ENCODE measurements at regions not wholly inside any gene's neighbourhood (a gene's known extent, or its start where the extent isn't known, plus 50 kb on each side); places are given as distances from the start of the nearest gene placed in this dataset.

DNA sequence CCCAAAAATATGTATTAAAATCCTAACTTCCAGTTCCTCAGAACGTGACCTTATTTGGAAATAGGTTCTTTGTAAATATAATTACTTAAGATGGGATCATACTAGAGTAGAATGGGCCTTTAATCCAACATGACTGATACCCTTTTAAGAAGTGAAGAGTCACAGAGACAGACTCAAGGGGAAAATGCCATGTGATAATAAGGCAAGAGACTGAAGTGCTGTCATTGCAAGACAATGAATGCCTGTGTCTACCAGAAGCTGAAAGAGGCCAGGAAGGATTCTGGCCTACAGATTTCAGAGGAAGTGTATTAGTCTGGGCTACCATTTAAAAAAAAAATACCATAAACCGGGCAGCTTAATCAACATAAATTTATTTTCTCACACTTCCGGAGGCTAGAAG is 85.9 kb upstream of the LRRC55 start:
- peaks cover 0 to 7% (median 0%) of the 10 kb centered on the region in 10 experiments; a peak in 4 of 20 replicates for H3K4me1 ChIP-seq
- H3K27me3 ChIP-seq, result no peaks in the 10 kb centered on the region
- H3K4me3 ChIP-seq, result no peak overlapping the region
- no peak for TF ChIP-seq Cebpa-rat (IDR thresholded peaks at IDR 0.05)
- no peak overlapping the region for H3K9ac ChIP-seq
- no peaks in the 10 kb centered on the region for H3K36me3 ChIP-seq
- no peak overlapping the region for H3K4me2 ChIP-seq
- H3K27ac ChIP-seq, result no peak overlapping the region
- H4K20me1 ChIP-seq, result no peaks in the 10 kb centered on the region
- H3K9me3 ChIP-seq (replicated peaks in 1 of 11), result no peaks in the 10 kb centered on the region

DNA sequence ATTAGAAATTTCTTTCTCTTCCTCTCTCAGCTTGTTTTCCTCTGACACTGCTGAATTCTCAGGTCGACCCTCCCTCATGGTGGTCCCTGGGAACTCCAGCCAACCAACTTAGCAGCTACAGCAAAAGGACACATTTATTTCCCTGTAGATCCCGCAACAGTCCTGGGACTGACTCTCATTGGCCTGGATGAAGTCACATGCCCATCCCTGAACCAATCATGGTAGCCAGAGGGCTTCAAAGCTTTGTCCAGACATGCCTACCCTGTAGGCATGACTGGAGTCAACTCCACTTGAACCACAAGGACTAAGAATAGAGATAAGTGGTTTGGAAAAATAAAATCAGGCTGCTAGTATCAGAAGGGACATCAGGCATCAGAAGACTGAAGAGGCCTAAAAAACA is 84.6 kb upstream of the LRRC55 start:
- no peak overlapping the region for H3K9ac ChIP-seq
- no peaks in the 10 kb centered on the region for H3K36me3 ChIP-seq
- H4K20me1 ChIP-seq, result no peaks in the 10 kb centered on the region
- no peaks in the 10 kb centered on the region for H3K9me3 ChIP-seq (replicated peaks in 1 of 11)
- H3K4me2 ChIP-seq, result no peak overlapping the region
- H3K27me3 ChIP-seq, result no peaks in the 10 kb centered on the region
- TF ChIP-seq Cebpa-rat (IDR thresholded peaks at IDR 0.05), result no peak
- no peak overlapping the region for H3K4me3 ChIP-seq
- no peak overlapping the region for H3K27ac ChIP-seq
- H3K4me1 ChIP-seq, result peaks cover 0 to 7% (median 2%) of the 10 kb centered on the region in 10 experiments; a peak in 5 of 20 replicates

GRCh38 chr11:57098191-57098590 is 83.6 kb upstream of the LRRC55 start:
- no peak overlapping the region for H3K4me2 ChIP-seq
- no peaks in the 10 kb centered on the region for H3K36me3 ChIP-seq
- H3K9ac ChIP-seq, result no peak overlapping the region
- no peaks in the 10 kb centered on the region for H4K20me1 ChIP-seq
- no peak overlapping the region for H3K4me3 ChIP-seq
- H3K27ac ChIP-seq, result no peak overlapping the region
- no peak for TF ChIP-seq Cebpa-rat (IDR thresholded peaks at IDR 0.05)
- no peaks in the 10 kb centered on the region for H3K9me3 ChIP-seq (replicated peaks in 1 of 11)
- no peaks in the 10 kb centered on the region for H3K27me3 ChIP-seq
- peaks cover 0 to 7% (median 2%) of the 10 kb centered on the region in 10 experiments; a peak in 5 of 20 replicates for H3K4me1 ChIP-seq

- H3K9me3 ChIP-seq (replicated peaks in 1 of 11), result no peaks in the 10 kb centered on the region
- H4K20me1 ChIP-seq, result no peaks in the 10 kb centered on the region
- no peaks in the 10 kb centered on the region for H3K27me3 ChIP-seq
- no peak for TF ChIP-seq Cebpa-rat (IDR thresholded peaks at IDR 0.05)
- H3K9ac ChIP-seq, result no peak overlapping the region
- no peak overlapping the region for H3K4me2 ChIP-seq
- H3K27ac ChIP-seq, result no peak overlapping the region
- peaks cover 0 to 7% (median 0%) of the 10 kb centered on the region in 10 experiments; a peak in 1 of 20 replicates for H3K4me1 ChIP-seq
- no peaks in the 10 kb centered on the region for H3K36me3 ChIP-seq
- no peak overlapping the region for H3K4me3 ChIP-seq
Observed at GRCh38 chr11:57100638-57101331, 81.0 kb upstream of the LRRC55 start.

DNA sequence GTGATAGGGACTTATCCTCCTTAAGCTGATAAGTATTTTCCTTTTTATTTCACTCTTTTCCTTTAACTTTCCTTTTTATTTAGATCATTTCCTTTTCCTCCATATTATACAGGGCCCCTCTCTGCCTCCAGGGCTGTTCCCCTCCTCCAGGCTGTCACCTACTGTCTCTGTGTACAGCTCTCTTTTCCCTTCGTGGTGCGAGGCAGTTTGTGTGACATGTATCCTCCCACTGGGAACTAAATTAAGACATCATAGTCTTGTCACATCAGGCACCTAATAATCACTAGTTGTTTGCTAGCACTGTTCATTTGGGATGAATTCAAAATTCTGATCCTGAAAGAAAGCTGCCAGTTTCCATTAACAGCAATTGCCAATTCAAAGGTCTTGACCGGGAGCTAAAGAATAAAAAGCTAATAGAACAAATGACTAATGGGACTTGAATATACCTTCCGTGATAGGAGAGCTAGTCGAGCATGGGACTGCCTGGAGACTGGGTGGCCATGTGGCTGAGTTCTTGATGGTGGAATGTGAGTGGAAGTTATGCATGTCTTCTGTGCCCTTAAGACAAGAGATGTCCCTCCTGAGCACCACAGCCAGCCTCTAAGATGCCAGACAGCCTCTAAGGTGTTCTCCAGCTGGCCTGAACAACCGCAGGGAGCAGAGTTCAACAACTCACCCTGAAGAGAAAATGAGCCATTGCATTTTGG is 77.7 kb upstream of the LRRC55 start:
- Histone ChIP-seq H3K4me3 (no peak overlapping the region), H3K27me3 (no peaks in the 10 kb centered on the region), H4K20me1 (no peaks in the 10 kb centered on the region), H3K4me1 (peaks cover 0 to 7% (median 0%) of the 10 kb centered on the region in 10 experiments; a peak in 1 of 20 replicates), H3K9ac (no peak overlapping the region), H3K27ac (no peak overlapping the region), H3K36me3 (no peaks in the 10 kb centered on the region), H3K4me2 (no peak overlapping the region), H3K9me3 (replicated peaks in 1 of 11) (peaks cover 0 to 24% (median 8%) of the 10 kb centered on the region in 11 experiments; a peak in 16 of 22 replicates)
- no peak for TF ChIP-seq Cebpa-rat (IDR thresholded peaks at IDR 0.05)

GRCh38 chr11:57109331-57109730 is 72.4 kb upstream of the LRRC55 start:
- Histone ChIP-seq H3K4me1 (no peaks in the 10 kb centered on the region), H3K27me3 (no peaks in the 10 kb centered on the region), H3K9me3 (replicated peaks in 1 of 11) (peaks cover 0 to 24% (median 8%) of the 10 kb centered on the region in 11 experiments; a peak in 16 of 22 replicates), H3K36me3 (no peaks in the 10 kb centered on the region), H3K4me2 (no peak overlapping the region), H3K9ac (no peak overlapping the region), H4K20me1 (no peaks in the 10 kb centered on the region), H3K4me3 (no peak overlapping the region), H3K27ac (no peak overlapping the region)
- no peak for TF ChIP-seq Cebpa-rat (IDR thresholded peaks at IDR 0.05)

DNA sequence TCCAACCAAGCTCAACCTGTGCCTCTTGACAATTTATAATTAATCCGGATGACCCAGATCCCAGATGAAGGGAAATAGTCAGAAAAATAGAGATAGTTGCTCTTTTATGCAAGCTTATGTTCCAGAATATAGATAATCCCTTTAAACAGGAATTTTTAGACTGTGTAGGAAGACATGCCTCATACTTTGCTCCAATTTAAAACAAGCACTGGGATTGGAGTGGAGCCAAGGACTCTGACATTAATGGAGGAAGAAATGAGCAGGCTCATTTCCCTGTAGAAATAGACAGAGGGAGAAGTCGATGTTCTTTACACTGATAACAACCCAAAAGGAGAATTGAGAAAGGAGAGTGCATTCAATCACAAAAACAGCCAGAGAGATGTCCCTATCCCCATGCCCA is 70.1 kb upstream of the LRRC55 start:
- Histone ChIP-seq H3K9ac (no peak overlapping the region), H4K20me1 (no peaks in the 10 kb centered on the region), H3K27ac (no peak overlapping the region), H3K4me3 (no peak overlapping the region), H3K4me2 (no peak overlapping the region), H3K4me1 (no peaks in the 10 kb centered on the region), H3K9me3 (replicated peaks in 1 of 11) (peaks cover 0 to 21% (median 8%) of the 10 kb centered on the region in 11 experiments; a peak in 16 of 22 replicates), H3K27me3 (no peaks in the 10 kb centered on the region), H3K36me3 (no peaks in the 10 kb centered on the region)
- TF ChIP-seq Cebpa-rat (IDR thresholded peaks at IDR 0.05), result no peak

DNA sequence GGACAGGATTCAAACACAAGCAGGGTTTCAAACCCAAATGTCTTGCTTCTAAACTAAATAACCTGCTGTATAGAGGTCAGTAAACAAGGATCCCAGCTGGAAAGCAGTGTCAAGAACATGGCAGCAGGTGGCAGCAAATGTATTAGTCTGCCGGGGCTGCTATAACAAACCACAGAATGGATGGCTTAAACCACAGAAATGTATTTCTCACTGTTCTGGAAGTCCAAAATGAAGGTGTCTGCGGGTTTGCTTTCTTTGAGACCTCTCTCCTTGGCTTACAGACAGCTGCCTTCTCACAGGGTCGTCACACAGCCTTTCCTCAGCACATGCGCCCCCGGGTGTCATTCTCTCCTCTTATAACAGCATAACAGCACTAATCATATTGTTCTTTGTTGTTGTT is 65.1 kb upstream of the LRRC55 start:
- Histone ChIP-seq H3K27me3 (peaks cover 0 to 28% (median 0%) of the 10 kb centered on the region in 11 experiments; a peak in 5 of 22 replicates), H3K9me3 (replicated peaks in 1 of 11) (peaks cover 0 to 8% (median 4%) of the 10 kb centered on the region in 11 experiments; a peak in 7 of 22 replicates), H3K27ac (no peak overlapping the region)

GRCh38 chr11:57120192-57120965 is 61.4 kb upstream of the LRRC55 start:
- no peak for TF ChIP-seq Cebpa-rat (IDR thresholded peaks at IDR 0.05)
- no peak overlapping the region for H3K4me3 ChIP-seq
- no peak overlapping the region for H3K27ac ChIP-seq

More for the DNA sequence above, 65.1 kb upstream of the LRRC55 start:
- Histone ChIP-seq H3K4me2 (no peak overlapping the region), H4K20me1 (no peaks in the 10 kb centered on the region), H3K4me1 (no peaks in the 10 kb centered on the region), H3K36me3 (no peaks in the 10 kb centered on the region), H3K4me3 (no peak overlapping the region), H3K9ac (no peak overlapping the region)
- no peak for TF ChIP-seq Cebpa-rat (IDR thresholded peaks at IDR 0.05)

More at GRCh38 chr11:57120192-57120965, 61.4 kb upstream of the LRRC55 start:
- H3K36me3 ChIP-seq, result no peaks in the 10 kb centered on the region
- H3K9ac ChIP-seq, result no peak overlapping the region
- H3K4me1 ChIP-seq, result peaks cover 0 to 11% (median 4%) of the 10 kb centered on the region in 10 experiments; a peak in 9 of 20 replicates
- peaks cover 0 to 61% (median 0%) of the 10 kb centered on the region in 11 experiments; a peak in 6 of 22 replicates for H3K27me3 ChIP-seq
- no peaks in the 10 kb centered on the region for H4K20me1 ChIP-seq
- H3K4me2 ChIP-seq, result no peak overlapping the region
- peaks cover 0 to 8% (median 4%) of the 10 kb centered on the region in 11 experiments; a peak in 7 of 22 replicates for H3K9me3 ChIP-seq (replicated peaks in 1 of 11)

All from BLaER1 treated with 17β-estradiol and CSF1 and Interleukin-3, amounts not matched to agents 10 nM and 100 nM (cell line).